HepG2 (cell line): ENCODE measurements at regions not wholly inside any gene's neighbourhood (a gene's known extent, or its start where the extent isn't known, plus 50 kb on each side); places are given as distances from the start of the nearest gene placed in this dataset.

Source experiments
- ATAC-seq: fragments of 200-7000 bp; cut with Tn5 transposase; 3 replicates; pipeline ENCODE4 v1.9.1; 2020; ENCODE audit warnings: mild to moderate bottlenecking, moderate library complexity
- BruUV-seq: library from RNA; stranded (reverse); fragments of 400-500 nt; replicated peaks from 2 replicates; lab custom pipeline; 2021; lab: Mats Ljungman, UMichigan
- CTCF ChIA-PET: fragments of 300-600 bp; formaldehyde crosslinking; extraction: SDS; loops from one replicate; lab custom pipeline; 2021; ENCODE audit warnings: low total read pairs, inconsistent platforms, low intra/inter-chr PET ratio; lab: Yijun Ruan, JAX
- POLR2A ChIA-PET: fragments of 350-600 bp; sonication (Branson Sonifier 250); formaldehyde crosslinking; loops from one replicate; lab custom pipeline; 2020; ENCODE audit warnings: antibody characterized with exemption, inconsistent platforms; lab: Yijun Ruan, JAX
- DNase-seq: peaks from one replicate; pipeline ENCODE4 v3.0.0-alpha.2; 2015; ENCODE audit warnings: low spot score
- FAIRE-seq: peaks from 3 replicates; lab custom pipeline; 2011; peaks lifted over from hg19 to GRCh38; lab: Jason Lieb, UNC
- H2AFZ ChIP-seq: one replicate; pipeline ENCODE4 v1.6.1; 2011; ENCODE audit warnings: low read length, inconsistent platforms
- H3K27ac ChIP-seq: fragments of 300-600 bp; 3 replicates; pipeline ENCODE4 v1.8.0; 2011; ENCODE audit warnings: mixed run types, mild to moderate bottlenecking, mixed read lengths, low read length, inconsistent platforms; ENCODE audit not compliant: insufficient read depth; ENCODE audit errors: extremely low read length
- H3K27me3 ChIP-seq, 2 experiments: fragments of 200-600 bp in 1 of 2; 2 replicates in 1 of 2; 3 replicates in 1 of 2; pipeline versions ENCODE4 v1.6.0 to v1.8.0; 2011; ENCODE audit warnings: low read length in 2 of 2, mild to moderate bottlenecking in 2 of 2, moderate library complexity in 2 of 2, inconsistent platforms in 1 of 2; ENCODE audit not compliant: insufficient read depth in 2 of 2, control insufficient read depth in 1 of 2
- H3K36me3 ChIP-seq, 2 experiments: fragments of 200-600 bp in 1 of 2; replicated peaks in 1 of 2; 2 replicates in 1 of 2; 3 replicates in 1 of 2; pipeline versions ENCODE4 v1.5.1 to v1.8.0; 2011; ENCODE audit warnings: low read length in 2 of 2, inconsistent platforms in 1 of 2; ENCODE audit not compliant: insufficient read depth in 2 of 2, control insufficient read depth in 1 of 2
- H3K4me1 ChIP-seq: 2 replicates; pipeline ENCODE4 v1.5.1; 2012; ENCODE audit warnings: low read length, inconsistent platforms; ENCODE audit not compliant: insufficient read depth
- H3K4me2 ChIP-seq: 2 replicates; pipeline ENCODE4 v1.6.0; 2011; ENCODE audit warnings: low read depth, low read length, inconsistent platforms
- H3K4me3 ChIP-seq, 3 experiments: fragments of 200-600 bp in 1 of 3; sonication (generic), shearing (Covaris generic) in 1 of 3; replicated peaks in 1 of 3; 2 replicates each; pipeline ENCODE4 v1.5.1; 2011 to 2016; ENCODE audit warnings: low read length in 3 of 3, inconsistent platforms in 2 of 3, low read depth in 2 of 3, mild to moderate bottlenecking in 2 of 3, control low read depth in 1 of 3, mixed read lengths in 1 of 3; ENCODE audit not compliant: insufficient read depth in 1 of 3
- H3K79me2 ChIP-seq: one replicate; pipeline ENCODE4 v1.6.1; 2011; ENCODE audit warnings: low read length, inconsistent platforms; ENCODE audit not compliant: insufficient read depth
- H3K9ac ChIP-seq: 2 replicates; pipeline ENCODE4 v1.6.0; 2011; ENCODE audit warnings: mild to moderate bottlenecking, low read depth, low read length, inconsistent platforms; ENCODE audit not compliant: insufficient read depth
- H3K9me3 ChIP-seq: 2 replicates; pipeline ENCODE4 v1.5.1; 2012; ENCODE audit warnings: mild to moderate bottlenecking, low read length
- H4K20me1 ChIP-seq: 2 replicates; pipeline ENCODE4 v1.6.0; 2011; ENCODE audit warnings: inconsistent platforms, mild to moderate bottlenecking, low read length, moderate library complexity; ENCODE audit not compliant: insufficient read depth
- AGO2 ChIP-seq: fragments of 200-400 bp; formaldehyde crosslinking; optimal IDR thresholded peaks from 2 replicates; pipeline ENCODE3; 2017; ENCODE audit warnings: mild to moderate bottlenecking, low read depth, low read length, moderate library complexity
- ATF7-NPFF ChIP-seq: sonication (generic); formaldehyde crosslinking; IDR thresholded peaks from 2 replicates; pipeline ENCODE4 v1.8.1; 2023; ENCODE audit warnings: mild to moderate bottlenecking, low read depth, missing genetic modification reagents, moderate library complexity
- BRD4 ChIP-seq: sonication (generic); formaldehyde crosslinking; IDR thresholded peaks from 2 replicates; pipeline ENCODE4 v1.4.0; 2020; ENCODE audit warnings: missing genetic modification reagents
- IRX3 ChIP-seq: sonication (generic); formaldehyde crosslinking; IDR thresholded peaks from 2 replicates; pipeline ENCODE4 v1.8.1; 2023; ENCODE audit warnings: mild to moderate bottlenecking, low read depth, missing genetic modification reagents, borderline replicate concordance
- TCF7 ChIP-seq: sonication (generic); IDR thresholded peaks from 2 replicates; pipeline ENCODE4 v1.6.1; 2016; ENCODE audit warnings: antibody characterized with exemption, low read depth
- ZIK1 ChIP-seq: sonication (generic); formaldehyde crosslinking; IDR thresholded peaks from 2 replicates; pipeline ENCODE4 v1.5.0; 2020; ENCODE audit warnings: mild to moderate bottlenecking, low read depth, missing genetic modification reagents, borderline replicate concordance
- WGBS: methylation state at CpG from one replicate; pipeline ENCODE4 v1.1.6; 2017; ENCODE audit warnings: low lambda C conversion rate; 5-methylcytosine and 5-hydroxymethylcytosine counted together
- in situ Hi-C: cut with HindIII; loops from 2 replicates; pipeline ENCODE4 v1.10.0; 2017; ENCODE audit warnings: low pct_unique_long_range_greater_than_20kb; ENCODE audit not compliant: extremely low pct_ligation_motif_present
- intact Hi-C: fragments of 100-400 bp; cut with micrococcal nuclease; formaldehyde crosslinking; loops from one replicate; pipeline ENCODE4 v1.10.0; 2022; ENCODE audit not compliant: unreplicated experiment
- TF ChIP-seq, protein P1 (sequence below): sonication (generic); formaldehyde crosslinking; IDR thresholded peaks from 2 replicates; pipeline ENCODE4 v1.4.0; 2020; ENCODE audit warnings: mild to moderate bottlenecking, missing genetic modification reagents
- TF ChIP-seq, protein P2 (sequence below): IDR thresholded peaks from 2 replicates; pipeline ENCODE4 v1.6.1; 2016; ENCODE audit warnings: control low read depth
- TF ChIP-seq, protein P3 (sequence below): sonication (generic); formaldehyde crosslinking; IDR thresholded peaks from 2 replicates; pipeline ENCODE4 v1.5.1; 2020; ENCODE audit warnings: mild to moderate bottlenecking, missing genetic modification reagents, borderline replicate concordance
- TF ChIP-seq, protein P4 (sequence below): sonication (generic); formaldehyde crosslinking; IDR thresholded peaks from 2 replicates; pipeline ENCODE4 v1.8.0; 2022; ENCODE audit warnings: missing genetic modification reagents, mild to moderate bottlenecking, moderate library complexity, borderline replicate concordance

DNA sequence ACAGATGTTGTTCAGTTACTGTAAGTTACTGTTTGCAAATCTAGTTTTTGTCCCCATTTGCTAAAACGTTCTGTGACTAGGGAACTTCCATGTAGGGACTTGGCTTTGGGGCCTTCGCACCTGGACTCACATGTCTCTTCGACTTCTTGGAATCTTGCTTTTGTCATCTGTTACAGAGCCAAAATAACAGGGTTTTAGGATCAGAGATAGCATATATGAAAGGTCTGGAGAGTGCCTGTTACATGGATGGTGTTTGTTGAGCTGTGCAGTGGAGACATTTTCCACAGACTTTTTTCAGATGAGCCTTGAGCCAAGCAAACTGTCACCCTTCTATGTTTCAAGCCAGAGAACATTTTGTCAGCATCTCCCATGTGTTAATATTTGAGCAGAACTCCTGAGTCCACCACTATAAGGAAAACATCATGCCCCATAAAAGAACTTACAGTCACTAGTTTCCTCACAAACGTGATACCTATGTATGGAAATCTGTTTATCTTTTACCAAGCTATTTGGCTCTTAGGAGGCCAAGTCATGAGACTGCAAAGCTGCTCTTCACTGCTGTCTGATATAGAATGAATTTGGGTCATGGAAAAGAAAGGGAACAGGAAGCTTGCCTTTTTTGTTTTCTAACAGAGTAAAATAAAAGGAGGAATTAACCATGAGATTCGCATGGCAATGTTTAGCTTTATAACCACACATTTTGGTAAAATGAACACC lies 818.6 kb upstream of the IGFBP3 start:
- DNase-seq (no peak), ATAC-seq (no peak), FAIRE-seq (no peak)
- H3K4me2 ChIP-seq: no peak overlapping the region
- no peak overlapping the region for H2AFZ ChIP-seq
- H3K36me3 ChIP-seq: no peaks in the 10 kb centered on the region
- no peaks in the 10 kb centered on the region for H4K20me1 ChIP-seq
- POLR2A ChIA-PET: no interaction called here
- no peaks in the 10 kb centered on the region for H3K4me1 ChIP-seq
- 17% methylated on average over 5 of the region's 5 CpGs for WGBS
- no peak overlapping the region for H3K9ac ChIP-seq
- no peaks in the 10 kb centered on the region for H3K79me2 ChIP-seq
- TF ChIP-seq, protein P1, sequence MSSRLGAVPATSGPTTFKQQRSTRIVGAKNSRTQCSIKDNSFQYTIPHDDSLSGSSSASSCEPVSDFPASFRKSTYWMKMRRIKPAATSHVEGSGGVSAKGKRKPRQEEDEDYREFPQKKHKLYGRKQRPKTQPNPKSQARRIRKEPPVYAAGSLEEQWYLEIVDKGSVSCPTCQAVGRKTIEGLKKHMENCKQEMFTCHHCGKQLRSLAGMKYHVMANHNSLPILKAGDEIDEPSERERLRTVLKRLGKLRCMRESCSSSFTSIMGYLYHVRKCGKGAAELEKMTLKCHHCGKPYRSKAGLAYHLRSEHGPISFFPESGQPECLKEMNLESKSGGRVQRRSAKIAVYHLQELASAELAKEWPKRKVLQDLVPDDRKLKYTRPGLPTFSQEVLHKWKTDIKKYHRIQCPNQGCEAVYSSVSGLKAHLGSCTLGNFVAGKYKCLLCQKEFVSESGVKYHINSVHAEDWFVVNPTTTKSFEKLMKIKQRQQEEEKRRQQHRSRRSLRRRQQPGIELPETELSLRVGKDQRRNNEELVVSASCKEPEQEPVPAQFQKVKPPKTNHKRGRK (CRISPR knock-in tag): no peak
- no peak for TF ChIP-seq AGO2
- TF ChIP-seq ATF7-NPFF (CRISPR knock-in tag): no peak
- no peak for TF ChIP-seq BRD4 (CRISPR knock-in tag)
- TF ChIP-seq, protein P2, sequence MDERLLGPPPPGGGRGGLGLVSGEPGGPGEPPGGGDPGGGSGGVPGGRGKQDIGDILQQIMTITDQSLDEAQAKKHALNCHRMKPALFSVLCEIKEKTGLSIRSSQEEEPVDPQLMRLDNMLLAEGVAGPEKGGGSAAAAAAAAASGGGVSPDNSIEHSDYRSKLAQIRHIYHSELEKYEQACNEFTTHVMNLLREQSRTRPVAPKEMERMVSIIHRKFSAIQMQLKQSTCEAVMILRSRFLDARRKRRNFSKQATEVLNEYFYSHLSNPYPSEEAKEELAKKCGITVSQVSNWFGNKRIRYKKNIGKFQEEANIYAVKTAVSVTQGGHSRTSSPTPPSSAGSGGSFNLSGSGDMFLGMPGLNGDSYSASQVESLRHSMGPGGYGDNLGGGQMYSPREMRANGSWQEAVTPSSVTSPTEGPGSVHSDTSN (CRISPR knock-in tag): no peak
- no peak for TF ChIP-seq ZIK1
- TF ChIP-seq IRX3 (CRISPR knock-in tag): no peak
- TF ChIP-seq TCF7: no peak
- TF ChIP-seq, protein P3, sequence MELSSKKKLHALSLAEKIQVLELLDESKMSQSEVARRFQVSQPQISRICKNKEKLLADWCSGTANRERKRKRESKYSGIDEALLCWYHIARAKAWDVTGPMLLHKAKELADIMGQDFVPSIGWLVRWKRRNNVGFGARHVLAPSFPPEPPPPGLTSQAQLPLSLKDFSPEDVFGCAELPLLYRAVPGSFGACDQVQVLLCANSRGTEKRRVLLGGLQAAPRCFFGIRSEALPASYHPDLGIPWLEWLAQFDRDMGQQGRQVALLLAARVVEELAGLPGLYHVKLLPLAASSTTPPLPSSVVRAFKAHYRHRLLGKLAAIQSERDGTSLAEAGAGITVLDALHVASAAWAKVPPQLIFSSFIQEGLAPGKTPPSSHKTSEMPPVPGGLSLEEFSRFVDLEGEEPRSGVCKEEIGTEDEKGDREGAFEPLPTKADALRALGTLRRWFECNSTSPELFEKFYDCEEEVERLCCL: no peak
- TF ChIP-seq, protein P4, sequence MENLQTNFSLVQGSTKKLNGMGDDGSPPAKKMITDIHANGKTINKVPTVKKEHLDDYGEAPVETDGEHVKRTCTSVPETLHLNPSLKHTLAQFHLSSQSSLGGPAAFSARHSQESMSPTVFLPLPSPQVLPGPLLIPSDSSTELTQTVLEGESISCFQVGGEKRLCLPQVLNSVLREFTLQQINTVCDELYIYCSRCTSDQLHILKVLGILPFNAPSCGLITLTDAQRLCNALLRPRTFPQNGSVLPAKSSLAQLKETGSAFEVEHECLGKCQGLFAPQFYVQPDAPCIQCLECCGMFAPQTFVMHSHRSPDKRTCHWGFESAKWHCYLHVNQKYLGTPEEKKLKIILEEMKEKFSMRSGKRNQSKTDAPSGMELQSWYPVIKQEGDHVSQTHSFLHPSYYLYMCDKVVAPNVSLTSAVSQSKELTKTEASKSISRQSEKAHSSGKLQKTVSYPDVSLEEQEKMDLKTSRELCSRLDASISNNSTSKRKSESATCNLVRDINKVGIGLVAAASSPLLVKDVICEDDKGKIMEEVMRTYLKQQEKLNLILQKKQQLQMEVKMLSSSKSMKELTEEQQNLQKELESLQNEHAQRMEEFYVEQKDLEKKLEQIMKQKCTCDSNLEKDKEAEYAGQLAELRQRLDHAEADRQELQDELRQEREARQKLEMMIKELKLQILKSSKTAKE (CRISPR knock-in tag): no peak
- no peak overlapping the region for H3K27ac ChIP-seq
- in situ Hi-C loops (no loop called here), intact Hi-C loops (no loop called here)
- no peaks in the 10 kb centered on the region; the same call in 1 of the 2 replicates for H3K9me3 ChIP-seq
- CTCF ChIA-PET: no interaction called here
- H3K27me3 ChIP-seq: no peaks in the 10 kb centered on the region
- H3K4me3 ChIP-seq: no peak overlapping the region
- BruUV-seq: no TSS peak
